ENCODE measurements at regions not wholly inside any gene's neighbourhood (a gene's known extent, or its start where the extent isn't known, plus 50 kb on each side); places are given as distances from the start of the nearest gene placed in this dataset.

- no peak for TF ChIP-seq EZH2phosphoT487 (IDR thresholded peaks at IDR 0.05; ENCODE audit: borderline replicate concordance, low read length)
- TF ChIP-seq CTCF (IDR thresholded peaks at IDR 0.05; ENCODE audit: low read depth, low read length, poor library complexity, severe bottlenecking) = no peak
These were observed 70.9 kb upstream of the CHST15 start for GRCh38 chr10:124164264-124164663.
